SHP77 (cell line): ENCODE measurements at regions not wholly inside any gene's neighbourhood (a gene's known extent, or its start where the extent isn't known, plus 50 kb on each side); places are given as distances from the start of the nearest gene placed in this dataset.
A peak's percentile ranks its signal among the peaks of the same experiment; 100 is the strongest.
"Not testable (repeated sequence)": the region's sequence is repeated elsewhere in the genome, so short reads cannot be mapped to it uniquely, and the experiment has no call there.

Experiments used
- DNase-seq, 2 experiments: peaks; one replicate each; lab custom pipeline; 2025; lab: John Stamatoyannopoulos, UW

DNA sequence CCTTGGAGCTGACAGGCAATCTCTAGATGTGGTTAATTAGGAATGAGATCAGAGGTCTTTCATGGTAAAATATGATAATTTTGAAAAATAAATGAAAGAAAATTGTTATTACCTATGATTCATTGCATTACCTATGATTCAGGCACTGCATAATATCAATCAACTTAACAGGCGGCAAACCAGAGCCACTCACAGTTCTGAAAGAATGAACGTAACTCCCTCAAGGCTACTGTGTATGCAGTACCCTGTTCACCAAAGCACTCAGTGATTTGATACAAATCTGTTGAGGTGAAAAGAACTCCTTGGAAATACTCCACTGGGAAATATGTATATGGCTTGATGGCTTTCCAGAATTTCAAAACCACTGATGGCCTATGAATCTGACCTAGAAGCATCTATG, 398.9 kb downstream of the ACTL7B start:
- no peak for DNase-seq

GRCh38 chr9:108445431-108446071, 410.2 kb downstream of the ACTL7B start:
- DNase-seq = no peak

DNA sequence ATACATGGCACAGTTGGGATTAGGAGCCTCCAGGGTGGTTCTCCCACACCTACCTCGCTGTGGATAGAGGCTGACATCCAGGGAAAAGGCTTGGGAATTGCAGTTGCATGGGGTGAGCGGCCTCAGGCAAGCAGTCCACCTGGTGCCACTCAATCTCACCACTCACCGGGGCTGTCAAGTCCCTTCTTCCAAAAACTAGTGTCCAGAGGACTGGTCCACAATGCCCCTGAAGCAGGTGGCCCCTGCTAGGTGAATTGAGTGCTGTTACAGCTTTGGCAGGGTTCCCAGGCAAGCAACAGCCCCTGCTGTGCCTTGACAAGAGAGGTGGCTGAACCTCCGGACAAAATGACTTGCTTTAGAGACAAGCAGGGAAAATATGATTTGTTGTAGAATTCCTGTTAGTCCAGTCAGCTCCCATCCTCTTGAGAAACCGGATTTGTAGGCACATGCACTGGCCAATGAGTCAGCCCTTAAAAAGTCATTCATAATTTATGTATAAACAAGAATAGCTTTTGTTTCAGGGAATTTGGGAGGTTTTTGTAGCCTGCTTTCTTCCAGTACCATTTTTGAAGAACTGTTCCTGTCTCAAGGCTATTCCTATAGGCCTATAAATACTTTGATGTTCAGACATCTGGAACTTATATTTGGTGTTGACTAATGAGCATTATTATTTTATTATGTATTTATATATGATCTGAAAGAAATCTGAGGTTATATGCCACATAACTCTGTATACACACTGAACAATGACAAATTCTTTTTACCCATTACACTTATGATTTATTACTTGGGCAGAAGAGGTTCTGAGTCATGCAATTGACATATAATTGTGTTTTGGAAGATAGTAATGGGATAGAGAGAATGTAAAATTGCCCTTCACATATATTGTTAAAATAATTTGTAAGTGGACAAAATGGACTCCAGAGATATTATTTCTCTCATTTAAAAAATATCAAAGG, 411.1 kb downstream of the ACTL7B start:
- peak; percentile 84 to 90 for DNase-seq

DNA sequence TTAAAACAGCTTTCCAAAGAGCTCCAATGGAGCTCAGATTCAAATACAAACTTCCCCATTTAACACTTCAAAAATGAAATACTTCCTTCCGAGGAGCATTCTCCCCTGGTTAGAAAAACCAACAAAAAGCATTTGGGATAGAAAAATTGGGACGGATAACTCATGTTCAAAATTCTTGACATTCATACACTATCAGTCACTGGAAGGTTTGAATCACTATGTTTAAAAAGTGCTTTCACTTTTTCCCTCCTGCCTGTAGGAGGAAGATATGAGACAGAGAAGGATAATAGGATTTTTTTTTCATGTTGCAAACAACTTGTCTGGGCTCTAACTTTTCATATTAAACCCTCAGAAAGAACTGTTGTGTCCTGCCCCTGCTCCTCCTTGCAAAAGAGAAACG, 412.0 kb downstream of the ACTL7B start:
- no peak for DNase-seq

GRCh38 chr9:108443019-108443633, 412.7 kb downstream of the ACTL7B start:
- no peak for DNase-seq

DNA sequence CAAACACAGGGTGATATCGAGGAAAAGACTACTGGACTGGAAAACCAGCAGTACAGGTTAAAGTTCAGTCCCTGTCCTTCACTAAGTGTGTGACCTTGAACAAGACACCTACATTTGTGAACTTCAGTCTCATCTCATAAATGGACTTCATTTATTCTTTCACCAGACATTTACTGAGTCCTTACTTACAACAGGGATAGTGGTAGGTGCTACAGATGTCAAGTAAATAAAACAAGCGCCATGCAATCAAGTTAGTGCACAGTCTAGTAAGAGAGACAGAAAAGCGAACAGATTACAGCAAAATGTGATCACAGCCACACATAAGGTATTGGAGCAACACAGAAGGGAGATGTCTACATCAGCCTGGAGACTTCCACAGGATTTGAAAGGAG, 413.2 kb downstream of the ACTL7B start:
- no peak for DNase-seq

- DNase-seq = no peak
These were observed 414.1 kb downstream of the ACTL7B start for GRCh38 chr9:108441726-108442125.

DNA sequence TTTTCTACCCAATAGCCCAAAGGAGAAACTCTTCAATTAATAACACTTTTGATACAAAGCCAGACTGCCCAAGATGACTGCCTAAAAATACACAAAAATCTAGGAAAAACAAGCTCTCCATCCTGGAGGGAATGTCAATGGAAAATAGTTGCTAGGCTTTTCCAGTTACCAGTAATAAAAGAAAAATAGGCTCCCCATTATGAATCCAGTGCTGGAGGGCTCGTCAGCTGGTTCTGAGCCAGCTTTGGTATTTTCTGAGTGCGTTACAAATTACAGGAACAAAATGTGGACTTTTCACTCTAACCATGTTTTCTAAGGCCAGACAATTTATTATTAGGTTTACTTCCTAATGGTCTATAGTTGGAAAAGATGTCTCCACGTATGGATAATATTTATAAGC, 414.5 kb downstream of the ACTL7B start:
- no peak for DNase-seq

DNA sequence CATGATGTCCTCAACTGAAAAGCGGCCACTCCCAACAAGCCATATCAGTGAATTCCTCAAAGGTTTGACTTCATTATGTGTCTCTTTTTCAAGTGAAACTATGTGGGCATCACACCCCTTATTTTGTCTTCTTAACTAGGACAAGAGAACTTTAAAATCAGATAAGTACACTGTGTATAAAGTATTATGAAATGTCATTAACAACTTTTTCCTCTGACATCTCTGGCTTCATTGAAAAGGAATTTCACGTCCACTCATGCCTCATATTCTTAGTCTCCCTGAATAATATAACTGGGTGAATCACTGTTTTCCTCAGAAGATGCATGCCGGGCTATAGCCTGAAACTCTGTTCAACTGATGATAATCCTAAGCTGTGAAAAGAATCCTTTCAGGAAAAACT, 415.8 kb downstream of the ACTL7B start:
- DNase-seq = no peak

- DNase-seq = no peak
These were observed 418.1 kb downstream of the ACTL7B start for GRCh38 chr9:108437656-108438055.

DNA sequence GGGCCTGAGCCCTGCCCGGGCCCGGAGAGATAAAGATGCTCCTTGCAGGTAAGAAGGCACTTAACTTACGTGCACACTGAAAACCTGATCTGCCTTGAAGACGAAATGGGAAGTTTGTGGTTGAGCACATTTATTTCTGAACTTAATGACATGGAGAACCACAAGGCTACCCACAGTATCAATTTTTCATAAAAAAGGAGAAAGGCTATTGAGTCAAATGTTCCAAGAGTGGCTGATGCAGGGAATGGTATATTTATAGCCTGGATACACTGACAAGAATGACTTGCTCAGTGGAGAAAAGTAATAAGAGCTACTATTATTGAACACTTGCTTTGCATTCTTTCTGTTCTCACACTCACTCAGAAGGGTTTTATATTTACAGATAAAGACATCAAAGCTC, 419.3 kb downstream of the ACTL7B start:
- DNase-seq = no peak

DNA sequence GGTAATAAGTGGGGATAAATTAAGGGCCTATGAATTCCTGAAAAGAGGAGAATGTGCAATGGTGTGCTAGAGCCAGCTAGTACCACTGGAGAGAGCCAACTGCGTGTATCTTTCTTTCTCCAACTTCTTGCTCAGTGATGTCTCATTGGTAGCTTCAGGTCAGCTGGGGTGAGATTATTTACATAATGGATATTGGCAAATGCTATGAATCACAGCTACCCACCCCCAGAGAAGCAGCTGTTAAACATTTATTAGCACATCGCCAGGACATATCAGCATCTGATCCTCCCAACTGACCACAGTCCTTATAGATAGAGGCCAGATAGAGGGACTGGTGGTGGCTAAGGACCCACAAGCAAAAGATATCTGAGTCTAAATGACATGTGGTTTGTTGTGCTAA, 421.3 kb downstream of the ACTL7B start:
- no peak for DNase-seq

GRCh38 chr9:108434036-108434435, 421.8 kb downstream of the ACTL7B start:
- no peak for DNase-seq

DNA sequence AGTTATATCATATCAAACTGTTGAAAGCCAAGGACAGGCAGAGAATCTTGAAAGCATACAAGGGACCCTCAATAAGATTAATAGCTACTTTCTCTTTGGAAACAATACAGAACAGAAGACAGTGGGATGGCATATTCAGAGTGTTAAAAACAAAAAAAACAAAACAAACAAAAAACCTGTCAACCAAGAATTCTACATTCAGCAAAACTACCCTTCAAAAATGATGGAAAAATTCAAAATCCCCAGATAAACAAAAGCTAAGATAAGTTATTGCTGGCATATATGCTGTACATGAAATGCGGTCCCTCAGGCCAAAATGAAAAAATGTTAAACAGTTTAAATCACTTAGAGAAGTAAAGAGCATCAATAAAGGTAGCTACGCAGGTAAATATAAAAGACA, 425.1 kb downstream of the ACTL7B start:
- DNase-seq = no peak

DNA sequence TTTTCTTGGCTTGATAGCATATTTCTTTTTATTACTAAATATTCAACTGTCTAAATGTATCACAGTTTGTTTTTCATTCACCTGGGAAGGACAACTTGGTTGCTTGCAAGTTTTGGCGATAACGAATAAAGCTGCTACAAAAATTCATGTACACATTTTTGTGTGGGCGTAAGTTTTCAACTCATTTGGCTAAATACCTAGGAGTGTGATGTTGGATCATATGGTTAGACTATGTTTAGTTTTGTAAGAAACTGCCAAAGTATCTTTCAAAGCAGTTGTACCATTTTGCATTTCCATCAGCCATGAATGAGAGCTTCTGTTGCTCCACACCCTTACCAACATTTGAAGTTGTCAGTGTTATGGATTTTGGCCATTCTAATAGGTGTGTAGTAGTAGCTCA, 428.0 kb downstream of the ACTL7B start:
- DNase-seq = no peak

- not testable (repeated sequence) for DNase-seq
These were observed 429.3 kb downstream of the ACTL7B start for GRCh38 chr9:108426421-108426940.

- DNase-seq = no peak
These were observed 432.4 kb downstream of the ACTL7B start for GRCh38 chr9:108423433-108423832.

GRCh38 chr9:108419379-108419778, 436.4 kb downstream of the ACTL7B start:
- DNase-seq = no peak

DNA sequence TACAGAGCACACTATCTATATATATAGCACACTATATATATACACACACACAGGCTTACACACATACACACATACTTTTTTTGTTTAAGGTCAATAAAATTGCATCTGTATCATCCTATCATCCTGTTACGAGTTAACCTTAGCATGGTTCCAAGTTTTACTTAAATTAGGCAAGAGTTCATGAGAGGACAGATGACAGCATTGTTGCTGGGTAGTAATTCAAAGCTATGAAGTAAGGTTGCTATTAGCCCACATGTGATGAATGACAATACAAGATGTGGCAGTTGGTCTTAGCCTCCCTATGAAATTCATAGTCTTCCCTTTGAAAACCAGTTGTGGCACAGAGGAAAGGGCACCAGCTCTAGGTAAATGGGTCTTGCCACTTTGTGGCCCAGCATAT, 438.1 kb downstream of the ACTL7B start:
- DNase-seq = no peak

DNA sequence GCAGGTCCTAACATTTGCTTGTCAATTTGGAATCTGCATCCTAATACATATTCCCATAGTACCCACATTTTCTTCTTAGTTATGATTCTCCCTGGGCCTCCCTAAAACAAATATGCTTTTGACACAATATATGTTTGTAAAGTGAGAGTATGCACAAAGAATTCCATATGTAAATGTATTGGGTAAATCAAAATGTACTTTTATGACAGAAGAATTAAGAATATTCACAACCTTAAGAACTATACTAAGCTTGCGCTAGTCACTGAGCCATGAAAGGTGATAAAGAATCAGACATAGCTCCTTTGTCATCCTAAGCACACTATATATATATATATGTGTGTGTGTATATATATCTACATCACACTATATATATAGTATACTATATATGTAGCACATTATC, 438.5 kb downstream of the ACTL7B start:
- DNase-seq = no peak

GRCh38 chr9:108416324-108416723, 439.5 kb downstream of the ACTL7B start:
- no peak for DNase-seq

- no peak for DNase-seq
These were observed 442.0 kb downstream of the ACTL7B start for GRCh38 chr9:108413809-108414208.

GRCh38 chr9:108412755-108413154, 443.0 kb downstream of the ACTL7B start:
- no peak for DNase-seq
